H1 (cell line): ENCODE measurements at regions not wholly inside any gene's neighbourhood (a gene's known extent, or its start where the extent isn't known, plus 50 kb on each side); places are given as distances from the start of the nearest gene placed in this dataset.

Experiments used
- CTCF ChIA-PET: fragments of 300-600 bp; sonication (Branson Sonifier 250); formaldehyde crosslinking; loops from one replicate; lab custom pipeline; 2021; ENCODE audit not compliant: partially characterized antibody; lab: Charles Lee
- POLR2A ChIA-PET: fragments of 300-600 bp; sonication (Branson Sonifier 250); formaldehyde crosslinking; loops from one replicate; lab custom pipeline; 2021; ENCODE audit warnings: inconsistent platforms; ENCODE audit not compliant: partially characterized antibody; lab: Charles Lee
- DNase-seq, 2 experiments: peaks; one replicate each; pipeline versions ENCODE4 v3.0.0 to v3.0.0-alpha.2; 2010 to 2022; ENCODE audit warnings: low spot score in 2 of 2, low read depth in 1 of 2, mixed read lengths in 1 of 2
- FAIRE-seq: peaks from 2 replicates; lab custom pipeline; 2011; peaks lifted over from hg19 to GRCh38; lab: Jason Lieb, UNC
- H2AFZ ChIP-seq: 2 replicates; pipeline ENCODE4 v1.8.1; 2012; ENCODE audit warnings: low read length, inconsistent platforms
- H2AK5ac ChIP-seq: 2 replicates; pipeline ENCODE4 v1.6.1; 2013; ENCODE audit warnings: low read depth, low read length
- H2BK120ac ChIP-seq: replicated peaks from 2 replicates; pipeline ENCODE3; 2013; ENCODE audit warnings: low read depth, low read length, inconsistent platforms
- H2BK12ac ChIP-seq: 2 replicates; pipeline ENCODE4 v1.6.1; 2013; ENCODE audit warnings: low read depth, low read length
- H2BK15ac ChIP-seq: 2 replicates; pipeline ENCODE4 v1.6.1; 2013; ENCODE audit warnings: low read length
- H2BK20ac ChIP-seq: 2 replicates; pipeline ENCODE4 v1.6.1; 2013; ENCODE audit warnings: low read length
- H2BK5ac ChIP-seq: 2 replicates; pipeline ENCODE4 v1.6.1; 2013; ENCODE audit warnings: low read depth, low read length
- H3K14ac ChIP-seq: 2 replicates; pipeline ENCODE4 v1.6.1; 2013; ENCODE audit warnings: inconsistent platforms; ENCODE audit not compliant: insufficient read length
- H3K18ac ChIP-seq: 2 replicates; pipeline ENCODE4 v1.6.1; 2013; ENCODE audit warnings: low read length; ENCODE audit errors: extremely low read depth
- H3K23ac ChIP-seq: 2 replicates; pipeline ENCODE4 v1.6.1; 2013; ENCODE audit warnings: inconsistent platforms; ENCODE audit not compliant: insufficient read length
- H3K23me2 ChIP-seq: 2 replicates; pipeline ENCODE4 v1.6.1; 2013; ENCODE audit warnings: low read depth, low read length
- H3K27ac ChIP-seq: 2 replicates; pipeline ENCODE4 v1.6.1; 2011; ENCODE audit warnings: low read depth, low read length, inconsistent platforms
- H3K27me3 ChIP-seq, 4 experiments: replicated peaks in 1 of 4; 1 replicate in 1 of 4; 2 replicates in 3 of 4; pipeline versions ENCODE4 v1.6.1 to v1.8.1; 2011 to 2013; ENCODE audit warnings: low read length in 3 of 4, mild to moderate bottlenecking in 3 of 4, inconsistent platforms in 2 of 4, mixed read lengths in 2 of 4, moderate library complexity in 1 of 4; ENCODE audit not compliant: control insufficient read depth in 3 of 4, insufficient read depth in 3 of 4; ENCODE audit errors: extremely low read depth in 1 of 4
- H3K36me3 ChIP-seq, 4 experiments: 2 replicates each; pipeline versions ENCODE4 v1.6.1 to v1.8.1; 2011 to 2013; ENCODE audit warnings: mild to moderate bottlenecking in 4 of 4, low read length in 3 of 4, moderate library complexity in 2 of 4, control low read depth in 1 of 4, inconsistent platforms in 1 of 4; ENCODE audit not compliant: insufficient read depth in 4 of 4, control insufficient read depth in 2 of 4
- H3K4ac ChIP-seq: replicated peaks from 2 replicates; pipeline ENCODE3; 2013; ENCODE audit warnings: low read length, low read depth, mixed read lengths, inconsistent platforms; ENCODE audit not compliant: insufficient read length
- H3K4me1 ChIP-seq, 4 experiments: replicated peaks in 1 of 4; 1 replicate in 1 of 4; 2 replicates in 3 of 4; pipeline versions ENCODE4 v1.6.1 to v1.8.1; 2011 to 2013; ENCODE audit warnings: low read length in 3 of 4, inconsistent platforms in 2 of 4, mixed read lengths in 1 of 4; ENCODE audit not compliant: insufficient read depth in 4 of 4, control insufficient read depth in 3 of 4
- H3K4me2 ChIP-seq, 2 experiments: 2 replicates each; pipeline versions ENCODE4 v1.6.1 to v1.8.1; 2011 to 2013; ENCODE audit warnings: low read depth in 2 of 2, low read length in 2 of 2, control low read depth in 1 of 2, inconsistent platforms in 1 of 2, mild to moderate bottlenecking in 1 of 2; ENCODE audit not compliant: insufficient read depth in 1 of 2
- H3K4me3 ChIP-seq, 4 experiments: fragments of 200-600, 300-600 bp in 1 of 4; sonication (generic), shearing (Covaris generic), sonication (Bioruptor Twin) in 1 of 4; 2 replicates each; pipeline versions ENCODE4 v1.5.1 to v1.8.1; 2011 to 2016; ENCODE audit warnings: low read length in 4 of 4, low read depth in 3 of 4, control low read depth in 2 of 4, inconsistent platforms in 2 of 4, mild to moderate bottlenecking in 2 of 4, mixed read lengths in 1 of 4, moderate library complexity in 1 of 4; ENCODE audit not compliant: insufficient read depth in 2 of 4; ENCODE audit errors: extremely low read depth in 1 of 4
- H3K56ac ChIP-seq: replicated peaks from 2 replicates; pipeline ENCODE3; 2013; ENCODE audit warnings: low read depth, mild to moderate bottlenecking, mixed read lengths, low read length, inconsistent platforms; ENCODE audit not compliant: insufficient read length
- H3K79me1 ChIP-seq: 2 replicates; pipeline ENCODE4 v1.6.1; 2013; ENCODE audit warnings: low read depth, low read length, control low read depth
- H3K79me2 ChIP-seq, 2 experiments: 2 replicates each; pipeline versions ENCODE4 v1.6.1 to v1.8.1; 2012 to 2013; ENCODE audit warnings: low read length in 2 of 2, mild to moderate bottlenecking in 2 of 2, inconsistent platforms in 1 of 2; ENCODE audit not compliant: insufficient read depth in 2 of 2, control insufficient read depth in 1 of 2
- H3K9ac ChIP-seq, 4 experiments: replicated peaks in 1 of 4; 1 replicate in 1 of 4; 2 replicates in 3 of 4; pipeline versions ENCODE4 v1.6.1 to v1.8.1; 2011 to 2013; ENCODE audit warnings: low read depth in 3 of 4, low read length in 3 of 4, control low read depth in 2 of 4, mild to moderate bottlenecking in 2 of 4, moderate library complexity in 2 of 4, inconsistent platforms in 1 of 4; ENCODE audit errors: extremely low read depth in 1 of 4
- H3K9me3 ChIP-seq, 2 experiments: 2 replicates each; pipeline versions ENCODE4 v1.6.1 to v1.8.1; 2012 to 2013; ENCODE audit warnings: mild to moderate bottlenecking in 2 of 2, moderate library complexity in 2 of 2, control low read depth in 1 of 2, inconsistent platforms in 1 of 2, low read depth in 1 of 2, low read length in 1 of 2, mixed read lengths in 1 of 2; ENCODE audit not compliant: insufficient read depth in 2 of 2
- H4K20me1 ChIP-seq, 2 experiments: replicated peaks in 1 of 2; 2 replicates each; pipeline versions ENCODE3 to v1.8.1; 2011 to 2013; ENCODE audit warnings: inconsistent platforms in 2 of 2, low read length in 2 of 2, mild to moderate bottlenecking in 1 of 2; ENCODE audit not compliant: insufficient read depth in 2 of 2, control insufficient read depth in 1 of 2
- H4K5ac ChIP-seq: 2 replicates; pipeline ENCODE4 v1.6.1; 2013; ENCODE audit warnings: low read length, low read depth, mixed read lengths, inconsistent platforms; ENCODE audit not compliant: insufficient read length
- H4K8ac ChIP-seq: 2 replicates; pipeline ENCODE4 v1.8.0; 2013; ENCODE audit warnings: mild to moderate bottlenecking, moderate library complexity, low read length, inconsistent platforms; ENCODE audit not compliant: insufficient read depth; ENCODE audit errors: extremely low read depth
- H4K91ac ChIP-seq: replicated peaks from 2 replicates; pipeline ENCODE3; 2013; ENCODE audit warnings: low read length, mixed read lengths, inconsistent platforms; ENCODE audit not compliant: insufficient read length
- CBX8 ChIP-seq: fragments of 300-800, 300-1000 bp; sonication (generic); IDR thresholded peaks from 2 replicates; pipeline ENCODE4 v1.7.1; 2016; ENCODE audit warnings: low read depth, low read length, borderline replicate concordance
- CTBP2 ChIP-seq: IDR thresholded peaks from 2 replicates; pipeline ENCODE4 v1.7.0; 2011; ENCODE audit warnings: borderline replicate concordance, mild to moderate bottlenecking, moderate library complexity, mixed read lengths, low read length; ENCODE audit not compliant: insufficient read depth, insufficient read length
- EP300 ChIP-seq, 2 experiments: IDR thresholded peaks; 1 replicate in 1 of 2; 2 replicates in 1 of 2; pipeline ENCODE4 v1.6.1; 2011 to 2012; ENCODE audit warnings: low read depth in 2 of 2, low read length in 2 of 2, mild to moderate bottlenecking in 2 of 2, borderline replicate concordance in 1 of 2, inconsistent platforms in 1 of 2, moderate library complexity in 1 of 2
- MAFK ChIP-seq: IDR thresholded peaks from 2 replicates; pipeline ENCODE4 v1.6.1; 2012; ENCODE audit warnings: low read depth, mild to moderate bottlenecking, improper control_type of control experiment, low read length
- PHF8 ChIP-seq: fragments of 200-600 bp; sonication (generic); conservative IDR thresholded peaks from 2 replicates; pipeline ENCODE4 v1.7.1; 2012; ENCODE audit warnings: low read depth, mild to moderate bottlenecking, inconsistent platforms, low read length, moderate library complexity
- SIRT6 ChIP-seq: IDR thresholded peaks from one replicate; pipeline ENCODE4 v1.7.1; 2012; ENCODE audit warnings: low read length, inconsistent platforms
- whole genome bisulfite sequencing, 2 experiments: shearing (Covaris generic) in 1 of 2; methylation state at CpG; one replicate each; pipeline versions ENCODE4 v1.1.6 to v1.1.7; 2013 to 2015; ENCODE audit warnings: low lambda C conversion rate in 2 of 2, mixed read lengths in 2 of 2, inconsistent platforms in 1 of 2, low coverage in 1 of 2, missing lambda C conversion rate in 1 of 2; ENCODE audit not compliant: insufficient replicate concordance in 2 of 2, insufficient coverage in 1 of 2, insufficient read length in 1 of 2; ENCODE audit errors: extremely low coverage in 1 of 2, missing lambda C conversion rate in 1 of 2; 5-methylcytosine and 5-hydroxymethylcytosine counted together
- TF ChIP-seq, protein P1 (sequence below): IDR thresholded peaks from 2 replicates; pipeline ENCODE4 v1.6.1; 2011; ENCODE audit warnings: low read length, improper control_type of control experiment

- H2BK120ac ChIP-seq = no peak overlapping the region
- H3K18ac ChIP-seq = no peak overlapping the region
- WGBS, 2 experiments = 85% methylated on average over 1 of the region's 1 CpG; no CpG with 5 or more reads in 1 of the 2 experiments
- H3K4me3 ChIP-seq = no peak overlapping the region
- H3K36me3 ChIP-seq = no peaks in the 10 kb centered on the region
- no peak overlapping the region for H3K27ac ChIP-seq
- DNase-seq (no peak), FAIRE-seq (no peak)
- no peak overlapping the region for H4K8ac ChIP-seq
- no peaks in the 10 kb centered on the region for H3K9me3 ChIP-seq
- H2AFZ ChIP-seq = no peak overlapping the region
- H3K27me3 ChIP-seq = no peaks in the 10 kb centered on the region
- TF ChIP-seq MAFK = no peak
- no peak for TF ChIP-seq EP300 (IDR thresholded peaks at IDR 0.05; ENCODE audit: borderline replicate concordance in 1 of 2, low read depth in 2 of 2, low read length in 2 of 2)
- TF ChIP-seq CBX8 = no peak
- TF ChIP-seq, protein P1, sequence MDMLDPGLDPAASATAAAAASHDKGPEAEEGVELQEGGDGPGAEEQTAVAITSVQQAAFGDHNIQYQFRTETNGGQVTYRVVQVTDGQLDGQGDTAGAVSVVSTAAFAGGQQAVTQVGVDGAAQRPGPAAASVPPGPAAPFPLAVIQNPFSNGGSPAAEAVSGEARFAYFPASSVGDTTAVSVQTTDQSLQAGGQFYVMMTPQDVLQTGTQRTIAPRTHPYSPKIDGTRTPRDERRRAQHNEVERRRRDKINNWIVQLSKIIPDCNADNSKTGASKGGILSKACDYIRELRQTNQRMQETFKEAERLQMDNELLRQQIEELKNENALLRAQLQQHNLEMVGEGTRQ = no peak
- no peak for TF ChIP-seq SIRT6
- no peak for TF ChIP-seq PHF8
- TF ChIP-seq CTBP2 = no peak
- no peak overlapping the region for H3K9ac ChIP-seq
- POLR2A ChIA-PET = no interaction called here
- CTCF ChIA-PET = no interaction called here
- H2BK20ac ChIP-seq = no peak overlapping the region
- no peak overlapping the region for H3K4me2 ChIP-seq
- H3K79me1 ChIP-seq = no peaks in the 10 kb centered on the region
- no peak overlapping the region for H3K4ac ChIP-seq
- H4K20me1 ChIP-seq = no peaks in the 10 kb centered on the region
- H4K5ac ChIP-seq = no peak overlapping the region
- H4K91ac ChIP-seq = no peak overlapping the region
- H3K23ac ChIP-seq = no peak overlapping the region
- H2BK12ac ChIP-seq = no peak overlapping the region
- no peaks in the 10 kb centered on the region for H3K79me2 ChIP-seq
- no peak overlapping the region for H3K56ac ChIP-seq
- H2AK5ac ChIP-seq = no peak overlapping the region
- no peak overlapping the region for H2BK15ac ChIP-seq
- H2BK5ac ChIP-seq = no peak overlapping the region
- H3K23me2 ChIP-seq = no peaks in the 10 kb centered on the region
- no peak overlapping the region for H3K14ac ChIP-seq
- H3K4me1 ChIP-seq = no peaks in the 10 kb centered on the region
Measured at GRCh38 chr1:164017239-164017638, 541.7 kb upstream of the PBX1 start.
